MM.1S (cell line): ENCODE measurements at regions not wholly inside any gene's neighbourhood (a gene's known extent, or its start where the extent isn't known, plus 50 kb on each side); places are given as distances from the start of the nearest gene placed in this dataset.

Experiments used
- DNase-seq: peaks from one replicate; pipeline ENCODE4 v3.0.0-alpha.2; 2015
- H2AFZ ChIP-seq: fragments of 300-600 bp; sonication (generic); 2 replicates; pipeline ENCODE4 v1.6.0; 2016; ENCODE audit warnings: antibody characterized with exemption, low read length
- H3F3A ChIP-seq: fragments of 300-600 bp; sonication (generic); 2 replicates; pipeline ENCODE4 v1.6.1; 2016; ENCODE audit warnings: mild to moderate bottlenecking, antibody characterized with exemption, low read length, moderate library complexity, mixed read lengths; ENCODE audit not compliant: insufficient read depth
- H3K27ac ChIP-seq: fragments of 300-600 bp; sonication (generic); 2 replicates; pipeline ENCODE4 v1.5.1; 2016; ENCODE audit warnings: mild to moderate bottlenecking, low read length
- H3K27me3 ChIP-seq: fragments of 300-600 bp; sonication (generic); replicated peaks from 2 replicates; pipeline ENCODE4 v1.6.0; 2016; ENCODE audit warnings: low read length; ENCODE audit not compliant: insufficient read depth
- H3K36me3 ChIP-seq: fragments of 300-600 bp; sonication (generic); replicated peaks from 2 replicates; pipeline ENCODE4 v1.6.1; 2016; ENCODE audit warnings: mild to moderate bottlenecking, low read length, mixed read lengths; ENCODE audit not compliant: insufficient read depth
- H3K4me1 ChIP-seq: fragments of 300-600 bp; sonication (generic); 2 replicates; pipeline ENCODE4 v1.6.1; 2016; ENCODE audit warnings: low read length, mixed read lengths
- H3K4me2 ChIP-seq: fragments of 300-600 bp; sonication (generic); 2 replicates; pipeline ENCODE4 v1.6.0; 2016; ENCODE audit warnings: low read depth, low read length
- H3K4me3 ChIP-seq: fragments of 300-600 bp; sonication (generic); 2 replicates; pipeline ENCODE4 v1.5.1; 2016; ENCODE audit warnings: low read length, mixed read lengths
- H3K79me2 ChIP-seq: fragments of 300-600 bp; sonication (generic); 2 replicates; pipeline ENCODE4 v1.6.1; 2016; ENCODE audit warnings: mixed run types, low read length, mixed read lengths
- H3K9ac ChIP-seq: fragments of 300-600 bp; sonication (generic); 2 replicates; pipeline ENCODE4 v1.6.1; 2016; ENCODE audit warnings: low read length, mixed read lengths
- H3K9me2 ChIP-seq: fragments of 300-600 bp; sonication (generic); replicated peaks from 2 replicates; pipeline ENCODE4 v1.6.1; 2016; ENCODE audit warnings: mild to moderate bottlenecking, low read length, mixed read lengths; ENCODE audit not compliant: insufficient read depth
- H3K9me3 ChIP-seq: fragments of 300-600 bp; sonication (generic); replicated peaks from 2 replicates; pipeline ENCODE4 v1.6.1; 2016; ENCODE audit warnings: mild to moderate bottlenecking, low read length, mixed read lengths; ENCODE audit not compliant: insufficient read depth
- H4K20me1 ChIP-seq: fragments of 300-600 bp; sonication (generic); 2 replicates; pipeline ENCODE4 v1.6.1; 2016; ENCODE audit warnings: mild to moderate bottlenecking, low read length, moderate library complexity, mixed read lengths; ENCODE audit not compliant: insufficient read depth
- EZH2 ChIP-seq: fragments of 300-600 bp; sonication (generic); optimal IDR thresholded peaks from 2 replicates; pipeline ENCODE3; 2017; ENCODE audit warnings: low read depth, mild to moderate bottlenecking, antibody characterized with exemption, low read length, mixed read lengths
- EZH2phosphoT487 ChIP-seq: fragments of 300-600 bp; sonication (generic); IDR thresholded peaks from 2 replicates; pipeline ENCODE4 v1.6.1; 2018; ENCODE audit warnings: antibody characterized with exemption, low read length
- TF ChIP-seq, protein P1 (sequence below): fragments of 300-600 bp; sonication (generic); IDR thresholded peaks from 2 replicates; pipeline ENCODE4 v1.5.1; 2016; ENCODE audit warnings: antibody characterized with exemption, low read length, mixed read lengths

- Histone ChIP-seq H4K20me1 (no peaks in the 10 kb centered on the region), H3K9me2 (no peaks in the 10 kb centered on the region), H3K4me1 (peaks cover 20% of the 10 kb centered on the region), H3K9me3 (no peaks in the 10 kb centered on the region), H3K4me2 (peak overlapping the region; percentile 39; the same call in 1 of the 2 replicates), H3K79me2 (no peaks in the 10 kb centered on the region), H2AFZ (no peak overlapping the region), H3K36me3 (no peaks in the 10 kb centered on the region), H3K27ac (peak overlapping the region; percentile 31; the same call in 1 of the 2 replicates), H3K9ac (no peak overlapping the region), H3K27me3 (no peaks in the 10 kb centered on the region), H3K4me3 (no peak overlapping the region; the same call in 1 of the 2 replicates), H3F3A (peaks cover 10% of the 10 kb centered on the region)
- no peak for TF ChIP-seq EZH2
- TF ChIP-seq, protein P1, sequence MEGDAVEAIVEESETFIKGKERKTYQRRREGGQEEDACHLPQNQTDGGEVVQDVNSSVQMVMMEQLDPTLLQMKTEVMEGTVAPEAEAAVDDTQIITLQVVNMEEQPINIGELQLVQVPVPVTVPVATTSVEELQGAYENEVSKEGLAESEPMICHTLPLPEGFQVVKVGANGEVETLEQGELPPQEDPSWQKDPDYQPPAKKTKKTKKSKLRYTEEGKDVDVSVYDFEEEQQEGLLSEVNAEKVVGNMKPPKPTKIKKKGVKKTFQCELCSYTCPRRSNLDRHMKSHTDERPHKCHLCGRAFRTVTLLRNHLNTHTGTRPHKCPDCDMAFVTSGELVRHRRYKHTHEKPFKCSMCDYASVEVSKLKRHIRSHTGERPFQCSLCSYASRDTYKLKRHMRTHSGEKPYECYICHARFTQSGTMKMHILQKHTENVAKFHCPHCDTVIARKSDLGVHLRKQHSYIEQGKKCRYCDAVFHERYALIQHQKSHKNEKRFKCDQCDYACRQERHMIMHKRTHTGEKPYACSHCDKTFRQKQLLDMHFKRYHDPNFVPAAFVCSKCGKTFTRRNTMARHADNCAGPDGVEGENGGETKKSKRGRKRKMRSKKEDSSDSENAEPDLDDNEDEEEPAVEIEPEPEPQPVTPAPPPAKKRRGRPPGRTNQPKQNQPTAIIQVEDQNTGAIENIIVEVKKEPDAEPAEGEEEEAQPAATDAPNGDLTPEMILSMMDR, result no peak
- TF ChIP-seq EZH2phosphoT487, result no peak
- DNase-seq, result no peak
Measured at GRCh38 chrX:13123857-13124345, 79.5 kb upstream of the FAM9C start.

DNA sequence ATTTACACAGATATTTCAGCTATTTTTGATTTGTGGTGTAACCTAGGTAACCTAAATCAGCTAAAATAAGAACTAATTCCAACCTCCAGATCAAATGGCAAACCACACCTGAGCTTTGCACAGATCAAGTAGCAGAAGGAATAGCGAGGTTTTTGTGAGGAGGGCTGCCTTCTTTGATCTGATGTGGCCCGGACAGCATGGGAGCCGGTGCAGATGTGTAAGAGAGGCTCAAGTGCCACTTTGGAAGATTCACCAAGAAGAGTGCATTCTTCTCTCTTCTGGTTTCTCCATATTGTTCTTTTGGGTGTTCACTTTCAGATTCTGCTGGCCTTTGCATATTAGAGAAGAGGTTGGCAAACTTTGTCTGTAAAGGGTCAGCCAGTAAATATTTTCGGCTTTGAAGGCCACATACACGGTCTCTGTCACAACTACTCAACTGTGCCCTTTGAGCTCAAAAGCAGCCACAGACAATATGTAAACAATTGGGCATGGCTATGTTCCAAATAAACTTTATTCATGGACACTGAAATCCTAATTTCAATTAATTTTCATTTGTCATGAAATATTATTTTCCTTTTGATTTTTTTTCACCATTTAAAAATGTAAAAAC lies 78.9 kb upstream of the FAM9C start:
- H3K4me2 ChIP-seq, result peak overlapping the region; percentile 39; the same call in 1 of the 2 replicates
- peaks cover 10% of the 10 kb centered on the region for H3F3A ChIP-seq
- H3K4me1 ChIP-seq, result peaks cover 20% of the 10 kb centered on the region
- H4K20me1 ChIP-seq, result no peaks in the 10 kb centered on the region
- H3K9ac ChIP-seq, result no peak overlapping the region
- H3K27me3 ChIP-seq, result no peaks in the 10 kb centered on the region
- TF ChIP-seq EZH2phosphoT487 (no peak), EZH2 (no peak)
- TF ChIP-seq, protein P1, result no peak
- no peak overlapping the region for H3K4me3 ChIP-seq
- no peaks in the 10 kb centered on the region for H3K9me3 ChIP-seq
- no peaks in the 10 kb centered on the region for H3K79me2 ChIP-seq
- DNase-seq, result no peak
- H3K27ac ChIP-seq, result peak overlapping the region; percentile 31; the same call in 1 of the 2 replicates
- H3K9me2 ChIP-seq, result no peaks in the 10 kb centered on the region
- H2AFZ ChIP-seq, result no peak overlapping the region
- no peaks in the 10 kb centered on the region for H3K36me3 ChIP-seq

DNA sequence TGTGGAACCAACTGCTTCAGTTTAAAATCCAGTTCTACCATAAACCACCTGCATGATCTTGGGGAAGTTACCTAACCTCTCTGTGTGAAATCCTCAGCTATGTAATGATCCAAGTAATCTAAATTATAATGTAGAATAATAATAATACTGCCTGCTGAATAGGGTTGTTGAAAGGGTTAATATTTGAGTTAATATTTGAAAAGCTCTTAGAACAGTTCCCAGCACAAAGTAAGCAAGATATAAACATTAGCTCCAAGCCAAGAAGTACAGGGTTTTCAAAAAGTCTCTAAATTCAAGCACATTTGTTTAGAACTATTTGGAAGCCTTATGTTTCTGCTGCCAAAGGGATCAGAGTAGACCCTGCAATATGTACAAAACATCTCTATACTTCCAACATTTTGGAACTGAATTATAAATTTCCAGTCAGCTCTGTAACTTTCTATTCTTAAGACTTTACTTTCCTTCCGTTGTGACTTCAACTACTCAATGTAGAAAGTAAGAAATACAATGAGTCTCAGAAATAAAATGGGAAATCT lies 76.7 kb upstream of the FAM9C start:
- Histone ChIP-seq H3K79me2 (no peaks in the 10 kb centered on the region), H3K4me1 (peaks cover 20% of the 10 kb centered on the region), H3K27me3 (no peaks in the 10 kb centered on the region), H4K20me1 (no peaks in the 10 kb centered on the region), H3K27ac (no peak overlapping the region), H3F3A (peaks cover 10% of the 10 kb centered on the region), H3K9ac (no peak overlapping the region), H3K9me3 (no peaks in the 10 kb centered on the region), H2AFZ (no peak overlapping the region), H3K4me3 (no peak overlapping the region), H3K9me2 (no peaks in the 10 kb centered on the region), H3K36me3 (no peaks in the 10 kb centered on the region), H3K4me2 (no peak overlapping the region)
- TF ChIP-seq EZH2 (no peak), EZH2phosphoT487 (no peak)
- TF ChIP-seq, protein P1, result no peak
- DNase-seq, result no peak
